SK-N-SH treated with all-trans-retinoic acid at 6 μM for 48 hours (cell line): ENCODE measurements at regions not wholly inside any gene's neighbourhood (a gene's known extent, or its start where the extent isn't known, plus 50 kb on each side); places are given as distances from the start of the nearest gene placed in this dataset.

Source experiments
- ATAC-seq: fragments of 200-7000 bp; cut with Tn5 transposase; 3 replicates; pipeline ENCODE4 v1.9.1; 2020; ENCODE audit warnings: mild to moderate bottlenecking, moderate library complexity
- ARNTL ChIP-seq: fragments of 450-650 bp; formaldehyde crosslinking; IDR thresholded peaks from 2 replicates; pipeline ENCODE4 v1.5.0; 2020; ENCODE audit warnings: low read depth, mild to moderate bottlenecking, moderate library complexity, borderline replicate concordance
- BACH2 ChIP-seq: fragments of 250-450 bp; sonication (Bioruptor Pico); IDR thresholded peaks from 2 replicates; pipeline ENCODE4 v1.9.0; 2021; ENCODE audit warnings: mild to moderate bottlenecking, borderline replicate concordance
- CSDC2 ChIP-seq: fragments of 250-450 bp; sonication (Bioruptor Pico); IDR thresholded peaks from 2 replicates; pipeline ENCODE4 v1.5.0; 2020; ENCODE audit warnings: mild to moderate bottlenecking, moderate library complexity
- CSRNP3 ChIP-seq: fragments of 250-450 bp; sonication (Bioruptor Pico); IDR thresholded peaks from 2 replicates; pipeline ENCODE4 v1.5.1; 2021; ENCODE audit warnings: mild to moderate bottlenecking, moderate library complexity
- GLIS3 ChIP-seq: fragments of 250-450 bp; sonication (Bioruptor Pico); IDR thresholded peaks from 2 replicates; pipeline ENCODE4 v1.5.0; 2020; ENCODE audit warnings: mild to moderate bottlenecking, moderate library complexity
- ISL1 ChIP-seq: fragments of 250-450 bp; sonication (Bioruptor Pico); IDR thresholded peaks from 2 replicates; pipeline ENCODE4 v2.1.2; 2022; ENCODE audit warnings: mild to moderate bottlenecking, moderate library complexity
- OSR1 ChIP-seq: fragments of 250-450 bp; sonication (Bioruptor Pico); IDR thresholded peaks from 2 replicates; pipeline ENCODE4 v1.8.0; 2022; ENCODE audit warnings: moderate library complexity, mild to moderate bottlenecking, inconsistent platforms
- PATZ1 ChIP-seq: fragments of 250-450 bp; sonication (Bioruptor Pico); IDR thresholded peaks from 2 replicates; pipeline ENCODE4 v1.8.0; 2020; ENCODE audit warnings: mild to moderate bottlenecking, moderate library complexity, borderline replicate concordance
- POU6F1 ChIP-seq: fragments of 250-450 bp; sonication (Bioruptor Pico); IDR thresholded peaks from 2 replicates; pipeline ENCODE4 v1.8.0; 2021; ENCODE audit warnings: low read depth, mild to moderate bottlenecking, moderate library complexity, borderline replicate concordance
- PPARA ChIP-seq: fragments of 250-450 bp; sonication (Bioruptor Pico); IDR thresholded peaks from 2 replicates; pipeline ENCODE4 v1.5.0; 2020; ENCODE audit warnings: mild to moderate bottlenecking, borderline replicate concordance
- RARB ChIP-seq: fragments of 250-450 bp; sonication (Bioruptor Pico); IDR thresholded peaks from 2 replicates; pipeline ENCODE4 v1.8.0; 2021; ENCODE audit warnings: mild to moderate bottlenecking, moderate library complexity
- SNAI2 ChIP-seq: fragments of 250-450 bp; sonication (Bioruptor Pico); IDR thresholded peaks from 2 replicates; pipeline ENCODE4 v1.5.0; 2020; ENCODE audit warnings: mild to moderate bottlenecking, moderate library complexity
- TCF4 ChIP-seq: fragments of 250-450 bp; sonication (Bioruptor Pico); IDR thresholded peaks from 2 replicates; pipeline ENCODE4 v1.8.0; 2021; ENCODE audit warnings: mild to moderate bottlenecking, moderate library complexity, borderline replicate concordance
- TSHZ2 ChIP-seq: fragments of 250-450 bp; sonication (Bioruptor Pico); IDR thresholded peaks from 2 replicates; pipeline ENCODE4 v1.5.0; 2020; ENCODE audit warnings: mild to moderate bottlenecking, moderate library complexity
- ZC3H10 ChIP-seq: fragments of 250-450 bp; sonication (Bioruptor Pico); IDR thresholded peaks from 2 replicates; pipeline ENCODE4 v1.5.1; 2021; ENCODE audit warnings: mild to moderate bottlenecking, moderate library complexity
- ZFP3 ChIP-seq: fragments of 250-450 bp; sonication (Bioruptor Pico); IDR thresholded peaks from 2 replicates; pipeline ENCODE4 v1.5.0; 2020; ENCODE audit warnings: mild to moderate bottlenecking, moderate library complexity
- ZFP30 ChIP-seq: fragments of 450-650 bp; formaldehyde crosslinking; IDR thresholded peaks from 2 replicates; pipeline ENCODE4 v1.5.0; 2022; ENCODE audit warnings: mild to moderate bottlenecking, moderate library complexity
- ZNF70 ChIP-seq: fragments of 450-650 bp; formaldehyde crosslinking; IDR thresholded peaks from 2 replicates; pipeline ENCODE4 v1.5.0; 2020; ENCODE audit warnings: mild to moderate bottlenecking, moderate library complexity

- no peak for ATAC-seq
- no peak for TF ChIP-seq ZNF70 (CRISPR knock-in tag)
- no peak for TF ChIP-seq RARB (CRISPR knock-in tag)
- no peak for TF ChIP-seq POU6F1 (CRISPR knock-in tag)
- TF ChIP-seq BACH2 (CRISPR knock-in tag): no peak
- TF ChIP-seq ZC3H10 (CRISPR knock-in tag): no peak
- no peak for TF ChIP-seq ARNTL (CRISPR knock-in tag)
- TF ChIP-seq PPARA (CRISPR knock-in tag): no peak
- TF ChIP-seq CSDC2 (CRISPR knock-in tag): no peak
- no peak for TF ChIP-seq TSHZ2 (CRISPR knock-in tag)
- TF ChIP-seq PATZ1: no peak
- TF ChIP-seq TCF4 (CRISPR knock-in tag): no peak
- no peak for TF ChIP-seq GLIS3
- no peak for TF ChIP-seq SNAI2 (CRISPR knock-in tag)
- no peak for TF ChIP-seq CSRNP3 (CRISPR knock-in tag)
- TF ChIP-seq ISL1 (CRISPR knock-in tag): no peak
Measured at GRCh38 chr1:173328961-173329360, 121.8 kb upstream of the TNFSF4 start.

- peak; percentile 63 for ATAC-seq
Measured at GRCh38 chr1:173329726-173330125, 122.6 kb upstream of the TNFSF4 start.

More at GRCh38 chr1:173329726-173330125, 122.6 kb upstream of the TNFSF4 start:
- no peak for TF ChIP-seq POU6F1 (CRISPR knock-in tag)
- no peak for TF ChIP-seq ZNF70 (CRISPR knock-in tag)
- TF ChIP-seq ZFP3 (CRISPR knock-in tag): no peak
- TF ChIP-seq ISL1 (CRISPR knock-in tag): no peak
- no peak for TF ChIP-seq CSDC2 (CRISPR knock-in tag)
- TF ChIP-seq CSRNP3 (CRISPR knock-in tag): no peak
- no peak for TF ChIP-seq BACH2 (CRISPR knock-in tag)
- TF ChIP-seq OSR1 (CRISPR knock-in tag): no peak
- no peak for TF ChIP-seq SNAI2 (CRISPR knock-in tag)
- TF ChIP-seq ZFP30 (CRISPR knock-in tag): no peak
- no peak for TF ChIP-seq GLIS3
- TF ChIP-seq PPARA (CRISPR knock-in tag): no peak
- TF ChIP-seq TCF4 (CRISPR knock-in tag): no peak
- no peak for TF ChIP-seq PATZ1
- TF ChIP-seq ARNTL (CRISPR knock-in tag): no peak
- TF ChIP-seq ZC3H10 (CRISPR knock-in tag): no peak
